Gastrocnemius medialis (tissue), 4 donors: ENCODE measurements at regions not wholly inside any gene's neighbourhood (a gene's known extent, or its start where the extent isn't known, plus 50 kb on each side); places are given as distances from the start of the nearest gene placed in this dataset.

Experiments
- ATAC-seq, 2 donors: fragments of 150-250 bp; one replicate each; pipeline ENCODE4 v1.9.1; 2016
- DNase-seq, 2 donors: peaks; one replicate each; pipeline ENCODE4 v3.0.0-alpha.2; 2019
- H3K27ac ChIP-seq, 4 donors: fragments of 200-600 bp; sonication (generic); 1 replicate in 1 of 4; 2 replicates in 3 of 4; pipeline ENCODE4 v1.5.1; 2016 to 2018; ENCODE audit warnings: mild to moderate bottlenecking in 2 of 4, moderate library complexity in 1 of 4
- H3K27me3 ChIP-seq, 3 donors: fragments of 200-600 bp; sonication (generic) in 2 of 3; 1 replicate in 1 of 3; 2 replicates in 2 of 3; pipeline versions ENCODE4 v1.5.1 to v1.6.0; 2016 to 2019; ENCODE audit warnings: mild to moderate bottlenecking in 1 of 3, moderate library complexity in 1 of 3
- H3K36me3 ChIP-seq, 2 donors: fragments of 200-600 bp; sonication (generic) in 1 of 2; one replicate each; pipeline ENCODE4 v1.5.1; 2017 to 2018
- H3K4me1 ChIP-seq, 2 donors: fragments of 200-600 bp; sonication (generic) in 1 of 2; one replicate each; pipeline ENCODE4 v1.5.1; 2016 to 2017; ENCODE audit warnings: mild to moderate bottlenecking in 2 of 2
- H3K4me3 ChIP-seq, 4 donors: fragments of 200-600 bp; sonication (generic) in 3 of 4; 1 replicate in 1 of 4; 2 replicates in 3 of 4; pipeline ENCODE4 v1.5.1; 2016 to 2019; ENCODE audit warnings: mild to moderate bottlenecking in 2 of 4
- H3K9me3 ChIP-seq, 3 donors: fragments of 200-600 bp; sonication (generic) in 2 of 3; 1 replicate in 1 of 3; 2 replicates in 2 of 3; pipeline ENCODE4 v1.5.1; 2016 to 2019
- CTCF ChIP-seq, 5 experiments: fragments of 450-650 bp in 3 of 5; fragments of 200-600 bp in 2 of 5; sonication (generic) in 2 of 5; IDR thresholded peaks in 4 of 5; conservative IDR thresholded peaks in 1 of 5; 1 replicate in 4 of 5; 2 replicates in 1 of 5; pipeline ENCODE4 v1.5.1; 2016 to 2019; ENCODE audit warnings: antibody characterized with exemption in 5 of 5, mild to moderate bottlenecking in 3 of 5, moderate library complexity in 3 of 5
- POLR2A ChIP-seq, 2 donors: fragments of 450-650 bp; IDR thresholded peaks; one replicate each; pipeline ENCODE4 v1.6.1; 2017; ENCODE audit warnings: antibody characterized with exemption in 2 of 2, mild to moderate bottlenecking in 2 of 2, moderate library complexity in 2 of 2
- in situ Hi-C, 4 donors: fragments of 200-750 bp; cut with MboI; loops; one replicate each; pipeline versions ENCODE4 v1.15.0 to v1.8.0; 2017; ENCODE audit warnings: low sequenced_read_pairs in 4 of 4
- intact Hi-C: fragments of 100-400 bp; cut with DNase I; formaldehyde crosslinking; loops from one replicate; pipeline ENCODE4 v1.15.1; 2023; ENCODE audit warnings: low total_unique reads

GRCh38 chr6:53985366-53985765, 125.9 kb upstream of the MLIP start:
- ATAC-seq (no peak), DNase-seq (no peak)
- Histone ChIP-seq H3K4me1 (peaks cover 27 to 41% of the 10 kb centered on the region in 2 donors), H3K27ac (no peak overlapping the region), H3K27me3 (no peaks in the 10 kb centered on the region), H3K4me3 (no peak overlapping the region), H3K36me3 (no peaks in the 10 kb centered on the region), H3K9me3 (no peaks in the 10 kb centered on the region)
- no peak for TF ChIP-seq POLR2A (IDR thresholded peaks at IDR 0.05)
- no peak for TF ChIP-seq CTCF (IDR thresholded peaks at IDR 0.05 in 4 of 5, conservative IDR thresholded peaks at IDR 0.05 in 1 of 5)
- intact Hi-C loops (no loop called here), in situ Hi-C loops (loop anchor here (5.0 to 25.0 kb wide), 6 partner anchors 277 to 1252 kb away; no protein-coding TSS in a partner anchor)

DNA sequence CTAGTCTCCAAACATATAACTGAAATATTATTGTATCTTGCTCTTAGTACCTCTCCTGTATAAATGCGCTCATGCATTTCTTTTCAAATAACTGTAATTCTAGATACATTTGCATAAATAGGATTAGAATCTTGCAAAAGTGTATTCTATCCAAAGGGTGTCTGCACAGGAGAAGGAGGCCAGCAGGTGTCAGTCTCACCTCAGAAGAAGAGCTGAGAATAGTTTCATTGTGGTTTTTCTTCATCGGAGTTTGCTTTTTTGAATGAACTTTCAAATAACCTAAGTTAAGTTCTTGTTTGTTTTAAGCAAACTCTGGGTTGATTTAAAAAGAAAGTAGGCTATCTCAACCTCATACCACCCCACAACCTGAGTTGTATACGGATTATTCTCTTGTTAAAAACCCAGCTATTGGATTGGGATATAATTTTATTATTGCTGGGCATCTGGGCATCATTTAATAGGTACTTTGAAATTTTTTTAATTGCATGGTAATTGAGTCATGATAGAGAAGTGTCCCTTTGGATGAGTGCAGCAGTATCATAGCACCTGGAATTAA, 125.0 kb upstream of the MLIP start:
- ATAC-seq (peak; percentile 75), DNase-seq (peak in 1 of 2 donors; percentile 43)
- no peaks in the 10 kb centered on the region for H3K9me3 ChIP-seq
- no peaks in the 10 kb centered on the region for H3K36me3 ChIP-seq
- intact Hi-C loops (loop anchor here (2.0 kb wide), 1 partner anchor 285 kb away; no protein-coding TSS in a partner anchor), in situ Hi-C loops (loop anchor here (5.0 to 25.0 kb wide), 6 partner anchors 276 to 1251 kb away; no protein-coding TSS in a partner anchor)
- peaks cover 27 to 41% of the 10 kb centered on the region in 2 donors for H3K4me1 ChIP-seq
- peak overlapping the region; percentile 44 to 62 (median 56) for H3K27ac ChIP-seq
- TF ChIP-seq CTCF (IDR thresholded peaks at IDR 0.05 in 4 of 5, conservative IDR thresholded peaks at IDR 0.05 in 1 of 5) (peak; percentile 66 to 82 (median 79)), POLR2A (IDR thresholded peaks at IDR 0.05) (no peak)
- H3K4me3 ChIP-seq = no peak overlapping the region
- H3K27me3 ChIP-seq = no peaks in the 10 kb centered on the region

DNA sequence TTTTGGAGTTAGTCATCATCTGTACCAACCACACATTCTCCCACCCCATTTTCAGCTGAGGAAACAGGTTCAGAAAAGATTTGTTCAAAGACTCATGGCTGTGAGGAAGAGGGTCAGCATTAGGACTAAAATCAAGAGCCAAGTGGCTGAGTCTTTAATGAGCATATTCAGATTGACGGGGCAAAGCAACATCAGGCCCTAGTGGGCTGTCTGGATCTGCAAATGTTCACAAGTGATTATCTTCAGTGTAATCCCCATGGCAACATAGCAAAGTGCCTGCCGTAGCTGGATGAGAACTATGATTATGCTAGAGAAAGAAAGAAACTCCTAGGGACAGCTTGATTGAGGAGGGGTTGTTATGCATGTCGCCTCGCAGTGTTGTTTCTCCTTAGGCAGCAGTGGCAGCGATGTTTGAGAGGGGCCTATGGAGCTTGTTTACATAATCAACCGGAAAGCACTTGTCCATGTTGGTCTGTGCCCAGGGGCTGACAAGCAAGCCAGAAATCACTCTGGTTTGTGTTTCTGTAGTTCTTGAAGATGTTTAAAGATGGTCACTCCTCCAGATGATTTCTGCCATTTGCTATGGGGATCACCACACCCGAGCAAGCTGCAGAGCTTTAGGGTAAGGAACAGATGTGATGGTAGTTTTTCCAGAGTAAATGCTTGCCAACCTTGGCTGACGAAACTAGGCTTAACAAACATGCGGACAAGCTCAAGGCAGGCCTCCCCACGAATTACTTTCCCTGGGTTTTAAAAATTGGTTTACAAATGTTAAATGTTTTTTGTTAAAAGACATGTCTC, 124.3 kb upstream of the MLIP start:
- H3K36me3 ChIP-seq = no peaks in the 10 kb centered on the region
- in situ Hi-C loops = loop anchor here (5.0 to 25.0 kb wide), 6 partner anchors 275 to 1250 kb away; no protein-coding TSS in a partner anchor
- H3K9me3 ChIP-seq = no peaks in the 10 kb centered on the region
- H3K4me3 ChIP-seq = peak overlapping the region in 1 of 4 donors; percentile 11
- DNase-seq = no peak
- peak in 1 of 2 donors; percentile 7 for ATAC-seq
- peak overlapping the region; percentile 44 to 62 (median 56) for H3K27ac ChIP-seq
- TF ChIP-seq POLR2A (IDR thresholded peaks at IDR 0.05) (no peak), CTCF (IDR thresholded peaks at IDR 0.05 in 4 of 5, conservative IDR thresholded peaks at IDR 0.05 in 1 of 5) (no peak)
- H3K4me1 ChIP-seq = peaks cover 27 to 41% of the 10 kb centered on the region in 2 donors
- H3K27me3 ChIP-seq = no peaks in the 10 kb centered on the region
- intact Hi-C loops = loop anchor here (2.0 kb wide), 1 partner anchor 284 kb away; no protein-coding TSS in a partner anchor

GRCh38 chr6:53987522-53987888, 123.7 kb upstream of the MLIP start:
- in situ Hi-C loops = loop anchor here (5.0 to 25.0 kb wide), 6 partner anchors 275 to 1250 kb away; no protein-coding TSS in a partner anchor
- Histone ChIP-seq H3K27me3 (no peaks in the 10 kb centered on the region), H3K27ac (peak overlapping the region; percentile 44 to 62 (median 56)), H3K9me3 (no peaks in the 10 kb centered on the region), H3K36me3 (no peaks in the 10 kb centered on the region), H3K4me1 (peaks cover 27 to 41% of the 10 kb centered on the region in 2 donors), H3K4me3 (no peak overlapping the region)
- intact Hi-C loops = loop anchor here (2.0 kb wide), 1 partner anchor 283 kb away; no protein-coding TSS in a partner anchor
- no peak for DNase-seq
- ATAC-seq = no peak
- no peak for TF ChIP-seq CTCF (IDR thresholded peaks at IDR 0.05 in 4 of 5, conservative IDR thresholded peaks at IDR 0.05 in 1 of 5)
- TF ChIP-seq POLR2A (IDR thresholded peaks at IDR 0.05) = no peak
